ENCODE measurements at regions not wholly inside any gene's neighbourhood (a gene's known extent, or its start where the extent isn't known, plus 50 kb on each side); places are given as distances from the start of the nearest gene placed in this dataset.
"Not testable (repeated sequence)": the region's sequence is repeated elsewhere in the genome, so short reads cannot be mapped to it uniquely, and the experiment has no call there.

DNA sequence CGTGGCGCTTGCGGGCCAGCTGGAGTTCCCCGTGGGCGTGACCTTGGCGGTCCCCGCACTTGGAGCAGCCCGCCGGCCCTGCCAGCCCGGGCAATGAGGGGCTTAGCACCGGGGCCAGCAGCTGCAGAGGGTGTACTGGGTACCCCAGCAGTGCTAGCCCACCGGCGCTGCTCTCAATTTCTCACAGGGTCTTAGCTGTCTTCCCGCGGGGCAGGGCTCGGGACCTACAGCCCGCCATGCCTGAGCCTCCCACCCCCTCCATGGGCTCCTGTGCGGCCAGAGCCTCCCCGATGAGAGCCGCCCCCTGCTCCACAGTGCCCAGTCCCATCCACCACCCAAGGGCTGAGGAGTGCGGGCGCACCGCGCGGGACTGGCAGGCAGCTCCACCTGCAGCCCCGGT is 94.0 kb upstream of the NIPBL start:
- not testable (repeated sequence) for DNase-seq (ENCODE audit: low read depth in 3 of 3)

DNA sequence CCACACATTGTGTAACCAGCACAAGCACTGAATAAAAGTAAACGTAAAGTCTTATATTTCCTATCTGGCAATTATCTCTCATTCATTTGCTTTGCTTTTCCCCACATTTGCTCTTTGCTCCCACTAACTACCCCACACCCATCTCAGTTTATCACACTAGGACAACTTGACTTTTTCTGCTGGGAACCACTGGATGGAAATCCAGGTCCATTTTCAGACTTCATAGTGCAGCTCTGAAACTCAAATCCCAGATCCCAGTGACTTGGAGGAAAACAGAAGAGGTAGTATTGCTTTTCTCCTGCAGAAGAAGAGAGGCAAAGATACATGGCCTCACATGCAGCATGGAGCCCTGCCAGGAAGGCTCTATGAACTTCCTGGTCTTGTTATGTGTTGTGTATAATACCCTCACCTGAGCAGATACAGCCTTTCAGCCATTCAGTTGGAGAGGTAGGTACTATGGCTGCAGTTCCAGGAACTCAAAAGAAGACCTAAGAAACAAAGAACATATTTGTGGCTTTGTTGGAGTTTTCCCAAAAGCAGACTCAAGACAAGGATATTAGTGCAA is 90.0 kb upstream of the NIPBL start:
- DNase-seq (ENCODE audit: low read depth in 3 of 3) = no peak

DNA sequence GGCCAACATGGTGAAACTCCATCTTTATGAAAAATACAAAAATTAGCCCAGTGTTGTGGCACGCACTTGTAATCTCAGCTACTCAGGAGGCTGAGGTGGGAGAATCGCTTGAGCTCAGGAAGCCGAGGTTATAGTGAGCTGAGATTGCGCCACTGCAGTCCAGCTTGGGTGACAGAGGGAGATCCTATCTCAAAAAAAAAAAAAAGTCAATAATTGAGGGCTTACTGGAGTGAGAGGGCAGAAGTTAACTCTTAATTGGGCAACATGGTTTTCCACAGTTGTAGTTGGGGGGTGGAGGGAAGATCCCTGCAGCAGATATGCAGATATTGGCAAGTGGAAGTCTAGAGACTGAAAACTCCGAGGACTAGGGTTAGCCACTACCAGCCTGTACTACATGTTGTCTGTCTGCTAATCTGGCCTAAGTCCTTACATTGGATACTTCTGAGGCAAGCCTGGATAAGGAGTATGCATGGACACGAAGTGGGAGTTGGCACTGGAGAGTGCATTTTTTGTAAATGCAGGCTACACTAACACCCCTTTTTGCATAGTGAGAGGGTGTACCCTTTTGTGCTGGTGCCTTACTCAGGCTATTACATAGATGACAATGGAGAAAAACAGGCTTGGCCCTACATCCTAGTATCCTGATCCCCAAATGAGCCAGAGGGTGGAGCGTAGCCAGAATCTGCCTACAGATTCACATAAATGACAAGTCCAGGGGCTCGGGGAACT is 89.0 kb upstream of the NIPBL start:
- no peak for DNase-seq (ENCODE audit: low read depth in 3 of 3)

DNA sequence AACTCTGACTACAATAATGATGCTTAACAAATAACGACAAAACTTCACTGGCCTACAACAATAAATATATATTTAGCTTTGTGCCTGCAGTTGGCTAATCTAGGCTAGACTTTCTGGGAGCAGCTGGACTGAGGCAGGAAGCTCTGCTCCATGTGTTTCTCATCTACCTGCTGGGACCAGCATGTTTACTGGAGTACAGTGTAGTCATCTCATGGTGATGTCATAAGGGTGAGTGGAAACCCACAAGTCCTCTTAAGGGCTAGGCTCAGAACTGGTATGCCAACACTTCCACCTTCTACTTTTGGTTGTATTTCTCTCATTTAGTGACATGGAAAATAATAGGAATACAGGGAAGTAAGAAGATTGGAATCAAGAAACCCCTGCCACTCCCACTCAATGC is 85.7 kb upstream of the NIPBL start:
- no peak for DNase-seq (ENCODE audit: low read depth in 3 of 3)

DNA sequence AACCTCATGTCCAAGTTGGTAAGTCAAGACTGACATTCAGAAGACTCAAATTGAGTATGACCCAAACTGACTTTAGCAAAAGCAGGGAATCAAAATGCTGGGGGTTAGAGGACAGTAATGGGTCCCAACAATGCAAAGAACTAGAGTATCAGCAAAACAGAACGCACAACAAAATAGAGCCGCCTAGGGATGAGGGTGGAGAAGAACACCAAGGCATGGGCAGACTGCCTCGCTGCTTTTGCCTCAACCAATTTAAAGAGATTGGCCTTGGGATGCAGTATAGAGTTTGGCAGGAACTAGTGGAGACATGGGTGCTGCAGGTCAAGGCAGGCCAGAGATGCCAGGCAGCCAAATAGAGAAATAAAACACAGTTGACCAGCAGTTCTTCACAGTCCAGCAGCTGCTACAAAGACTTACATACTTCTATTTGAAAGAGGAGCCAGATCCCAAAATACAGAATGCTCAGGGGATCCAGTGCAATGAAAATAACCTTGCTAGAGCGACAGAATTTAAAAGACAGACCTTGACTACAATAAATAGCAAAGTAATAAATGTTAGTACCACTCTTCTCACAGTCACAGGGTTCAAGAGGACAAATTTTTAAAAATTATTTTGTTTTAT is 83.9 kb upstream of the NIPBL start:
- no peak for DNase-seq (ENCODE audit: low read depth in 3 of 3)

DNA sequence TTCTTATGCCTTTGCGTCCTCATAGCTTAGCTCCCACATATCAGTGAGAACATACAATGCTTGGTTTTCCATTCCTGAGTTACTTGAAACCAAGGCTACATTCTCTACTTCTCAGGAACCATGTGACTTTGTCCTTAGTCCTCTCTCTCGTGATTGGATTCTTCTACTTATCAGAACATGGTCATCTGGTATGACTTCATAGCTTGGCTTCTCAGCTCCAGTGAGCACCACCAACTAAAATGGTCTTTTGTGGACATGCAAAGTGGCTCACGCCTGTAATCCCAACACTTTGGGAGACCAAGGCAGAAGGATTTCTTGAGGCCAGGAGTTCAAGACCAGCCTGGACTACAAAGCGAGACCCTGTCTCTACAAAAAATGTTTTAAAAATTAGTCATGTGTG is 81.2 kb upstream of the NIPBL start:
- DNase-seq (ENCODE audit: low read depth in 3 of 3) = no peak

DNA sequence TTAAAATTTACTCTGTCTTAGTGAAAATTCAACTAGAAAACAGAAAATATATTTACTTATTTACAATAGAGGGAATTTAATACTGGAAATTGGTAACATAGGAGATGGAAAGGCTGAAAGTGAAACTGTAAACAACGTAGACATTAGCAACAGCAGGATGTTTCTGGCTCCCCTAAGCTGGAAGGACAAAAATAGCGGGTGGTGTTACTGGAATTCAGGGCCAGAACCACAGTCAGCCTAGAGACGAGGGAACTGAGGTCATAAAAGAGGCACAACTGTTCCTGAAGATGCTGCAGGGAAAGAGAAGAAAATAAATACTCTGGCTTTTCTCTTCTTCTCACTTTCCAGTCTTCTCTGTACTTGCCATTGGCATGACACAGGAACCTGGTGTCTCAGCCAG is 80.4 kb upstream of the NIPBL start:
- no peak for DNase-seq (ENCODE audit: low read depth in 3 of 3)

DNA sequence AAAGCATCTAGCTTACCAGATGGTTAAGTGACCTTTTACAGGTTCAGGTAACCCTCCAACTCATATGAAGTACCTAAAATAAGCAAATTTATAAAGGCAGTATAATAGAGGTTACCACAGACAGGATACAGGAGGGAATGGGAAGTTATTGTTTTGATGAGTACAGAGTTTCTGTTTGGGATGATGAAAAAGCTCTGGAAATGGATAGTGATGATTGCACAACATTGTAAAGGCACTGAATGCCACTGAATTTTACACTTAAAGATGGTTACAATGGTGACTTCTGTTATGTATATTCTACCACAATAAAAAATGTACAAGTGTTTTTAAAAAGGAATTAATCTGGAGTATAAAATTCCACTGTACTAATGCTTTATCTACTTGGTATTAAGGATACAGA is 75.0 kb upstream of the NIPBL start:
- no peak for DNase-seq (ENCODE audit: low read depth in 3 of 3)

DNA sequence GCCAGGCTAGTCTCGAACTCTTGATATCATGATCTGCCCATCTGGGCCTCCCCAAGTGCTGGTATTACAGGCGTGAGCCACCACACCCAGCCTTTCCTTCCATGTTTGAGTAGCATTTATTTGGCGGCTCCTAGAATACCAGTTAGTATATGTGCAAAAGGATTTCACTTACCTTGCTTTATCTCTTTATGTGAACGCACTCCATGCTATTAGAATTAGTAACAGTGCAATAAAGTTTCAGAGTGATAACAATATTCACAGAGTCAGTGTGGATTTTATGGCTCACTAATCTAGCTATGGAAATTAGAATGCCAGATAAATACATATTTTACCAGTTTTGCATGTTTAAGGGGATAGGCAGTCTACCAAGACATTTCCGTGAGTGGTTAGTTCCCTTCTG is 74.4 kb upstream of the NIPBL start:
- no peak for DNase-seq (ENCODE audit: low read depth in 3 of 3)

DNA sequence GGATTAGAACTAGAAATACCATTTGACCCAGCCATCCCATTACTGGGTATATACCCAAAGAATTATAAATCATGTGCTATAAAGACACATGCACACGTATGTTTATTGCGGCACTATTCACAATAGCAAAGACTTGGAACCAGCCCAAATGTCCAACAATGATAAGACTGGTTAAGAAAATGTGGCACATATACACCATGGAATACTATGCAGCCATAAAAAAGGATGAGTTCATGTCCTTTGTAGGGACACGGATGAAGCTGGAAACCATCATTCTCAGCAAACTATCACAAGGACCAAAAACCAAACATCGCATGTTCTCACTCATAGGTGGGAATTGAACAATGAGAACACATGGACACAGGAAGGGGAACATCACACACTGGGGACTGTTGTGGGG is 63.3 kb upstream of the NIPBL start:
- DNase-seq (ENCODE audit: low read depth in 3 of 3) = not testable (repeated sequence)

DNA sequence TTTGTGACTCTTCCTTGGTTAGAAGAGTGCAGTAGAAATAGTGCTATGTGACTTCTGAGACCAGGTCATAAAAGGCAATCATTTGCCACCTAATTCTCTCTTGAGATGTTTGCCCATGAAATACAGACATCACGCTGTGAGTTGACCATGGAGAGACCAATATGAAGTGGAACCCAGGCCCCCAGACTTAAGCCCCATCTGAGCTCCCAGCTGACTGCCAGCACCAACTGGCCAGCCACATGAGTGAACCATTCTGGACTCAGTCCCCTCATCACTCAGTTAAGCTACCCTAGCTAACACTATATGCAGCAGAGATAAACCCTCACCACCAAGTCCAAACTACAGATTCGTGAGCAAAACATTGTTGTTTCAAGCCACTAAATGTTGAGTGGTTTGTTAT is 60.7 kb upstream of the NIPBL start:
- no peak for DNase-seq (ENCODE audit: low read depth in 3 of 3)

DNA sequence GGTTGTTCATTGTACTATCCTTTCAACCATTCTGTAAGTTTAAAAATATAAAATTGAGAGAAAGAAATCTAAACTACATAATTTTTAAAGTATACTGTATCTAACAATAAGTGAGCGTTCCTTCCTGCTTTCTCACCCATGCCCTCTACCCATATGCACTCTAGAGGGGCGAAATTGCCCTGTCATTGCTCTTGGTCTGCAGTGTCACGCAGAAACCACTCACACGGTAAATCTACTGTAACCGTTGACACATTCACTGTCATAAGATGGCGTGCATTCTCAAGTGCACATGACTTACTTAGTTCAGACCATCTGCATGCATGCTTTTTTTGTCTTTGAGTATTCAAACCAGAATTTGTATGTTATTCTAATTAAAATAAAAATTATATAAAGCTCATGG is 55.7 kb upstream of the NIPBL start:
- no peak for DNase-seq (ENCODE audit: low read depth in 3 of 3)

DNA sequence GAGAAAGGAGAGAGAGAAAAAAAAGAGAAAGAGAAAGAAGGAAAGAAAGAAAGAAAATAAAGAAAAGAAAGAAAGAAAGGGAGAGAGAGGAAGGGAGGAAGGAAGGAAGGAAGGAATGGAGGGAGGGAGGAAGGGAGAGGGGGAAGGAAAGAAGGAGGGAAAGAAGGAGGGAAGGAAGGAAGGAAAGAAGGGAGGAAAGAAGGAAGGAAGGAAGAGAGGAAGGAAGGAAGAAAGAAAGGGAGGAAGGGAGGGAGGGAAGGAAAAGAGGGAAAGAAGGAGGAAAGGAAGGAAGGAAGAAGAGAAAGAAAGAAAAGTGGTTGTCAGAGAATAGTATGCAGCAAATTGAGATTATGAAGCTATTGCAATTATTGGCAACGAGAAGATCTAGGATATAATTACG is 49.9 kb upstream of the NIPBL start:
- no peak for DNase-seq (ENCODE audit: low read depth in 3 of 3)
